ENCODE measurements at regions not wholly inside any gene's neighbourhood (a gene's known extent, or its start where the extent isn't known, plus 50 kb on each side); places are given as distances from the start of the nearest gene placed in this dataset.
"Not testable (repeated sequence)": the region's sequence is repeated elsewhere in the genome, so short reads cannot be mapped to it uniquely, and the experiment has no call there.

- no peak overlapping the region for H3K4me3 ChIP-seq (ENCODE audit: extremely low read depth, insufficient read depth, low read length, poor library complexity, severe bottlenecking)
- H3K27ac ChIP-seq (ENCODE audit: low read depth, low read length, severe bottlenecking): no peak overlapping the region
- H3K4me1 ChIP-seq (ENCODE audit: control insufficient read depth, insufficient read depth, low read length, poor library complexity, severe bottlenecking): no peaks in the 10 kb centered on the region
- H3K9me3 ChIP-seq (ENCODE audit: control insufficient read depth, low read length): no peaks in the 10 kb centered on the region
- no CpG with 5 or more reads among the region's 2 CpGs for WGBS, 2 experiments (ENCODE audit: insufficient coverage in 2 of 2)
- H3K36me3 ChIP-seq (ENCODE audit: control insufficient read depth, insufficient read depth, low read length): no peaks in the 10 kb centered on the region
These were observed 508.7 kb downstream of the TRIML1 start for GRCh38 chr4:188647820-188648370.

- H3K9me3 ChIP-seq (ENCODE audit: control insufficient read depth, low read length): no peaks in the 10 kb centered on the region
- H3K4me3 ChIP-seq (ENCODE audit: extremely low read depth, insufficient read depth, low read length, poor library complexity, severe bottlenecking): no peak overlapping the region
- 72 to 90% methylated on average over 2 to 3 of the region's 7 CpGs for WGBS, 2 experiments (ENCODE audit: insufficient coverage in 2 of 2)
- no peak overlapping the region for H3K27ac ChIP-seq (ENCODE audit: low read depth, low read length, severe bottlenecking)
- no peaks in the 10 kb centered on the region for H3K36me3 ChIP-seq (ENCODE audit: control insufficient read depth, insufficient read depth, low read length)
- no peaks in the 10 kb centered on the region for H3K4me1 ChIP-seq (ENCODE audit: control insufficient read depth, insufficient read depth, low read length, poor library complexity, severe bottlenecking)
These were observed 510.4 kb downstream of the TRIML1 start for GRCh38 chr4:188649635-188650034.

GRCh38 chr4:188650516-188650915 is 511.3 kb downstream of the TRIML1 start:
- H3K27ac ChIP-seq (ENCODE audit: low read depth, low read length, severe bottlenecking): no peak overlapping the region
- no CpG with 5 or more reads among the region's 4 CpGs for WGBS, 2 experiments (ENCODE audit: insufficient coverage in 2 of 2)

GRCh38 chr4:188657365-188657764 is 518.1 kb downstream of the TRIML1 start:
- no peaks in the 10 kb centered on the region for H3K9me3 ChIP-seq (ENCODE audit: control insufficient read depth, low read length)
- H3K27ac ChIP-seq (ENCODE audit: low read depth, low read length, severe bottlenecking): no peak overlapping the region
- no peaks in the 10 kb centered on the region for H3K4me1 ChIP-seq (ENCODE audit: control insufficient read depth, insufficient read depth, low read length, poor library complexity, severe bottlenecking)
- H3K36me3 ChIP-seq (ENCODE audit: control insufficient read depth, insufficient read depth, low read length): no peaks in the 10 kb centered on the region
- 93 to 100% methylated on average over 1 to 2 of the region's 5 CpGs for WGBS, 2 experiments (ENCODE audit: insufficient coverage in 2 of 2)
- H3K4me3 ChIP-seq (ENCODE audit: extremely low read depth, insufficient read depth, low read length, poor library complexity, severe bottlenecking): no peak overlapping the region

More at GRCh38 chr4:188650516-188650915, 511.3 kb downstream of the TRIML1 start:
- no peaks in the 10 kb centered on the region for H3K9me3 ChIP-seq (ENCODE audit: control insufficient read depth, low read length)
- H3K4me3 ChIP-seq (ENCODE audit: extremely low read depth, insufficient read depth, low read length, poor library complexity, severe bottlenecking): no peak overlapping the region
- H3K36me3 ChIP-seq (ENCODE audit: control insufficient read depth, insufficient read depth, low read length): no peaks in the 10 kb centered on the region
- no peaks in the 10 kb centered on the region for H3K4me1 ChIP-seq (ENCODE audit: control insufficient read depth, insufficient read depth, low read length, poor library complexity, severe bottlenecking)

DNA sequence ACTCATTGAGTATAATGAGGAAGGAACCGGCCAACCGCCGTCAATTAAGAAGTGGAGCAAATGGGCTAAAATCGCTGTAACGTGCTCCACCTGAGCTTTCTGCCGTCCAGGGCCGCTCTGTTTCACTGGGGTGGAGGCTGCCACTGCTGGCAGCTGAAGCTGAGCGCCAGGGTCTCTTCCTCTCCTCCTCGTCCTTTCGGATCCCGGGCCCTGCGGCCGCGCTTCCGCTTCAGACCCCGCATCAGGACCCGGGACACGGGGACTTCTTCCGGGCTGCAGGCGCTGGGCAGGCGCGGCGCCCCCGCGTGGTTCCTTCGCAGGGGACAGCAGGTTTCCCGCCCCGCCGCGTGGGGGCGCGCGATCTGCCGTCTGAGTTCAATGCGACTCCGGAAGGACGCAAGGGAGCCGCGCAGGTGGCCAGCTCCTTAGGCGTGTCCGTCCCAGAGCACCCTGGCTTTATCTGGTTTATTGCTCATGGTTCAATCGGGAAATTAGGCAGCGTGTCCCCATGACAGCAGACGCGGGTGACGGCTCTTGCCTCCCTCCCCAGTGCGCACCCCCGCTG is 519.8 kb downstream of the TRIML1 start:
- Histone ChIP-seq H3K9me3 (ENCODE audit: control insufficient read depth, low read length) (no peaks in the 10 kb centered on the region), H3K36me3 (ENCODE audit: control insufficient read depth, insufficient read depth, low read length) (no peaks in the 10 kb centered on the region), H3K4me1 (ENCODE audit: control insufficient read depth, insufficient read depth, low read length, poor library complexity, severe bottlenecking) (no peaks in the 10 kb centered on the region), H3K4me3 (ENCODE audit: extremely low read depth, insufficient read depth, low read length, poor library complexity, severe bottlenecking) (no peak overlapping the region), H3K27ac (ENCODE audit: low read depth, low read length, severe bottlenecking) (no peak overlapping the region)
- WGBS, 2 experiments (ENCODE audit: insufficient coverage in 2 of 2): 91 to 92% methylated on average over 46 to 47 of the region's 48 CpGs

DNA sequence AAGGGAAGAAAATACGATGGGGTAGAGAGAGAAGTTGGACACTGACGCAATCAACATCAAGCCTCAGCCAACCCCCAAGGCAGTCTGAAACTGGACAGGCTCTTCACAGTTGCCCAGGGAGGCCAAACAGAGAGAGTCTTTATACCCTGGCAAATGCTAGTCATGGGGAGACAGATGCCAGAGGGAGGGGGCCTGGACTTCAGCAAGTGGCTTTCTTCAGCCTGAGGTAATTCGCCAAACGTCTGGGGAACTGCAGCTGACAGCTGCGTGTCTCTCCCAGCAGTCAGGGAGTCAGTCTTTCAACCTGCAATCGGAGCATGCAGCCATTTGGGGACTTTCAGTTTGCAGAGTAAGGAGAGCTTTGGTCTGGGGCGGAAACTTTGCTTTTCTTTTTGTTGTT is 521.6 kb downstream of the TRIML1 start:
- no peaks in the 10 kb centered on the region for H3K9me3 ChIP-seq (ENCODE audit: control insufficient read depth, low read length)
- 75 to 82% methylated on average over 4 to 5 of the region's 7 CpGs for WGBS, 2 experiments (ENCODE audit: insufficient coverage in 2 of 2)
- no peaks in the 10 kb centered on the region for H3K4me1 ChIP-seq (ENCODE audit: control insufficient read depth, insufficient read depth, low read length, poor library complexity, severe bottlenecking)
- H3K27ac ChIP-seq (ENCODE audit: low read depth, low read length, severe bottlenecking): no peak overlapping the region
- H3K36me3 ChIP-seq (ENCODE audit: control insufficient read depth, insufficient read depth, low read length): no peaks in the 10 kb centered on the region
- H3K4me3 ChIP-seq (ENCODE audit: extremely low read depth, insufficient read depth, low read length, poor library complexity, severe bottlenecking): no peak overlapping the region

DNA sequence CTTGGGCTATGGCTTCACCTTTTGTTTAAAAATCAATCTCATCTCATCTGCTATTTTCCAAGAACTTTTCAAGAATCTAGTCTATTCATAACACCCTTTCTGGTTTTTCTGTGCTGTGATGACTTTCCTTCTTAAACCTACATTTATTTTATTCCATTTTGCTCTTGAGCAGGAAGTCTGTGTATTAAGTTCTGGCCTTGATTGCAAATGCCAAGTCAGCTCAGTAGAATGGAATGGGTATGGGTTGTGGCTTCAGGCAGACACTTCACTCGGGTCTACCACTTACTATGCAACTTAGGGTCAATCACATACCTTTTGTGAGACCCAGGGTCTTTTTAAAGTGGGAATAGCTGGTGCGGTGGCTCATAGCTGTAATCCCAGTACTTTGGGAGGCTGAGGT is 522.3 kb downstream of the TRIML1 start:
- Histone ChIP-seq H3K36me3 (ENCODE audit: control insufficient read depth, insufficient read depth, low read length) (no peaks in the 10 kb centered on the region), H3K4me3 (ENCODE audit: extremely low read depth, insufficient read depth, low read length, poor library complexity, severe bottlenecking) (no peak overlapping the region), H3K4me1 (ENCODE audit: control insufficient read depth, insufficient read depth, low read length, poor library complexity, severe bottlenecking) (no peaks in the 10 kb centered on the region), H3K27ac (ENCODE audit: low read depth, low read length, severe bottlenecking) (no peak overlapping the region), H3K9me3 (ENCODE audit: control insufficient read depth, low read length) (no peaks in the 10 kb centered on the region)
- WGBS, 2 experiments (ENCODE audit: insufficient coverage in 2 of 2): 100% methylated on average over 1 of the region's 2 CpGs; no CpG with 5 or more reads in 1 of the 2 experiments

DNA sequence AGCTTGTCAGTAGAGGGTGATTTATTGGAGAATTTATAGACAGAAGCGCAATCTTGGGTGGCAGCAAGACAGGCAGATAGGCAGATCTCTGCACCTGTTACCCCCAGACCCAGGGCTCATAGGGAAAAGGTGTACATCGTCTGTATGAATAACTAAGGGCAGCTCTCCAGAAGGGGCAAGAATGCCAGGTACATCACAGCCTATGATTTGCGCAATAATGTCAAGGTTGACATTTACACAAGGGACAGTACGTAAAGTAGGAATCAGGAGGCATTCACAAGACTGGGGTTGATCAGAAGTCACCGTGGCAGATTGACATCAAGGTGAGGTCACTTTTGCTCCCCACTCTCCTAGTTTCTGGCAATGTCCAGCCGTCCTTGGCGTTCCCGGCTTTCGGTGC is 524.1 kb downstream of the TRIML1 start:
- Histone ChIP-seq H3K9me3 (ENCODE audit: control insufficient read depth, low read length) (no peaks in the 10 kb centered on the region), H3K4me1 (ENCODE audit: control insufficient read depth, insufficient read depth, low read length, poor library complexity, severe bottlenecking) (no peaks in the 10 kb centered on the region), H3K36me3 (ENCODE audit: control insufficient read depth, insufficient read depth, low read length) (no peaks in the 10 kb centered on the region), H3K27ac (ENCODE audit: low read depth, low read length, severe bottlenecking) (no peak overlapping the region), H3K4me3 (ENCODE audit: extremely low read depth, insufficient read depth, low read length, poor library complexity, severe bottlenecking) (no peak overlapping the region)
- WGBS, 2 experiments (ENCODE audit: insufficient coverage in 2 of 2): 85% methylated on average over 9 of the region's 9 CpGs

GRCh38 chr4:188665491-188666457 is 526.5 kb downstream of the TRIML1 start:
- WGBS, 2 experiments (ENCODE audit: insufficient coverage in 2 of 2): 40 to 92% methylated on average over 1 to 2 of the region's 13 CpGs
- no peak overlapping the region for H3K27ac ChIP-seq (ENCODE audit: low read depth, low read length, severe bottlenecking)
- H3K36me3 ChIP-seq (ENCODE audit: control insufficient read depth, insufficient read depth, low read length): no peaks in the 10 kb centered on the region
- no peaks in the 10 kb centered on the region for H3K9me3 ChIP-seq (ENCODE audit: control insufficient read depth, low read length)
- no peaks in the 10 kb centered on the region for H3K4me1 ChIP-seq (ENCODE audit: control insufficient read depth, insufficient read depth, low read length, poor library complexity, severe bottlenecking)
- no peak overlapping the region for H3K4me3 ChIP-seq (ENCODE audit: extremely low read depth, insufficient read depth, low read length, poor library complexity, severe bottlenecking)

DNA sequence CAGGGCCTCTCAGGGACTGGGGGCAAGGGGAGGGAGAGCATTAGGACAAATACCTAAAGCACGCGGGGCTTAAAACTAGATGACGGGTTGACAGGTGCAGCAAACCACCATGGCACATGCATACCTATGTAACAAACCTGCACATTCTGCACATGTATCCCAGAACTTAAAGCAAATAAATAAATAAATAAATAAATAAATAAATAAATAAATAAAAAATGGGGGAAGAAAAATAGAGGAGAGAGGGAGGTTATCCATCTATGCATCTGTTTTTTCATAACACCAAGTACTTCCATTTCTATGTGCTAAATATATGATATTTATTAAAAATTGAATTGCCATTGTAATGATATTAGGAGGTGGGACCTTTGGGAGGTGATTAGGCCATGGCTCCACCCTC is 539.5 kb downstream of the TRIML1 start:
- not testable (repeated sequence) for H3K9me3 ChIP-seq (ENCODE audit: control insufficient read depth, low read length); H3K4me1 ChIP-seq (ENCODE audit: control insufficient read depth, insufficient read depth, low read length, poor library complexity, severe bottlenecking); H3K27ac ChIP-seq (ENCODE audit: low read depth, low read length, severe bottlenecking); H3K36me3 ChIP-seq (ENCODE audit: control insufficient read depth, insufficient read depth, low read length); H3K4me3 ChIP-seq (ENCODE audit: extremely low read depth, insufficient read depth, low read length, poor library complexity, severe bottlenecking)
- no CpG with 5 or more reads among the region's 3 CpGs for WGBS, 2 experiments (ENCODE audit: insufficient coverage in 2 of 2)
